ENCODE measurements at regions not wholly inside any gene's neighbourhood (a gene's known extent, or its start where the extent isn't known, plus 50 kb on each side); places are given as distances from the start of the nearest gene placed in this dataset.
A peak's percentile ranks its signal among the peaks of the same experiment; 100 is the strongest.
"Not testable (repeated sequence)": the region's sequence is repeated elsewhere in the genome, so short reads cannot be mapped to it uniquely, and the experiment has no call there.

DNA sequence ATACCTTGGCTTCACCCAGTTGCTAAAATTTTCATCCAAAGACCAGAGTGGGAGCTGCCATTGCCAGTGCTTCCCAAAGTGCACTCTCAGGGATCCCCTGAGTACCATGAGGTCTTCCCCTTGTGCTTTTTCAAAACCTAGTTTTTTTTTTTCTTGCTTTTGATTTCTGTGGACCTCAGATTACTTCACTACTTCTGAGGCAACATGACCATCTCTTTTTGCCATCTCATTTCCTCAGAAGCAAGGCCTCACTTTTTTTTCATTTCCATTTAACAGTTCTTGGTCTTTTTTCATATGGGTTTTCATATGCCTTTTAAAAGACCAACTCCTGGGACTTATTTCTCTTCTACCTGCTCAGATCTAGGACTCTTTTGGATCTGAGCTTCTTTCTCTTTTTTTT, 64.1 kb upstream of the MMS22L start:
- DNase-seq, result no peak

DNA sequence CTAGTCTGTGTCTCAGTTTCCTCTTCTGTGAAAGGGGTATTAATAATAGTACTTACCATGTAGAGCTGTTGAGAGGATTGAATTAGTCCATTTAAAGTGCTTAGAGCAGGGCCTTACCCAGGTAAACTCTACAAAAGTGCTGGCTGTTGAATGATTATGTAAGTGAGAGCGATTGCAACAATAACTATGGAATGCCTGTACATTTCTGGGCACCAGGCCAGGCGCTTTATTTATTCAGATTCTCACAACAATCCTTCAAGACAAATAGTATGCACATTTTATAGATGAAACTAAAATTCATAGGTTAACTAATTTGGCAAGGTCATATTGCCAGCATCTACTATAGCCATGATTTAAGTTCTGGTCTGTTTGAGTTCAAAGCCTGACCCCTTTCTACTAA, 78.3 kb upstream of the MMS22L start:
- DNase-seq, result peak; percentile 1

DNA sequence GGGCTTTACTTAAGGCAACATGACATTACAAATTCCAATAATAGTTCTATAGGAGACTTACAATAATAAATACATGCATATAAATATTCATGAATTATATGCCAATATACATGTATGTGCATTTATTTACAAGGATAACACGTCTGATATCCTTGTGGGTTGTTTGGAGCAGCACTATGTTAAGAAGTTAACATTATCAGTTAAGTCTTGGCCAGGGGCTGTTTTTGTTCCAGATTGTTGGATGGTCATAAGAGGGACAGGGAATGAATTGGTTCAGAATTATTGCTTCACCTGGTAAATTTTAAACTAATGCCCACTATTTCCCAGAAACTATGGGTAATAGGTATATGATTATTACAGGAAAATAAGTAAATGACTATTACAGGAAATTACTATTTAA, 81.3 kb upstream of the MMS22L start:
- DNase-seq, result no peak

DNA sequence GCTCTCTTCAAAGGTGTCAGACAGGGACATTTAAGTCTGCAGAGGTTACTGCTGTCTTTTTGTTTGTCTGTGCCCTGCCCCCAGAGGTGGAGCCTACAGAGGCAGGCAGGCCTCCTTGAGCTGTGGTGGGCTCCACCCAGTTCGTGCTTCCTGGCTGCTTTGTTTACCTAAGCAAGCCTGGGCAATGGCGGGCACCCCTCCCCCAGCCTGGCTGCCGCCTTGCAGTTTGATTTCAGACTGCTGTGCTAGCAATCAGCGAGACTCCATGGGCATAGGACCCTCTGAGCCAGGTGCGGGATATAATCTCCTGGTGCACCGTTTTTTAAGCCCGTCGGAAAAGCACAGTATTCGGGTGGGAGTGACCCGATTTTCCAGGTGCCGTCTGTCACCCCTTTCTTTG, 99.1 kb upstream of the MMS22L start:
- not testable (repeated sequence) for DNase-seq

DNA sequence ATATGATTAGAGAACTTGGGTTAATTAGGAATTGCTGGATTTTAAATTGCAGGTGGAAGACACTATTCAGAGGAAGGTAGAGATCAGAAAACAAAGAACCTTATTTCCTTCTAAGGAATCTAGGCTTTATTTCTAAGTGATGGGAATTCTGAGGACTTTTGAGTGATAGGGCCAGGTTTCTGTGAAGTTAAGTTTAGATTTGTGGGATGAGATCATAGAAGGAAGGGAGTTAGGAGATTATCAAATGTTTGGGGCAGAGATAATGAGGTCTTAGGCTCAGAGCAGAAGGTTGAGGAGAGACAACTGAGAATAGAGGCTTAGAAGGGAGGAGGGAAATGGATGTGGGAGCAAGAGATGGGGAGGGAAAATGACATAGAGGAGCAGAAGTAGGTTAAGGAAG, 109.7 kb upstream of the MMS22L start:
- DNase-seq, result no peak

DNA sequence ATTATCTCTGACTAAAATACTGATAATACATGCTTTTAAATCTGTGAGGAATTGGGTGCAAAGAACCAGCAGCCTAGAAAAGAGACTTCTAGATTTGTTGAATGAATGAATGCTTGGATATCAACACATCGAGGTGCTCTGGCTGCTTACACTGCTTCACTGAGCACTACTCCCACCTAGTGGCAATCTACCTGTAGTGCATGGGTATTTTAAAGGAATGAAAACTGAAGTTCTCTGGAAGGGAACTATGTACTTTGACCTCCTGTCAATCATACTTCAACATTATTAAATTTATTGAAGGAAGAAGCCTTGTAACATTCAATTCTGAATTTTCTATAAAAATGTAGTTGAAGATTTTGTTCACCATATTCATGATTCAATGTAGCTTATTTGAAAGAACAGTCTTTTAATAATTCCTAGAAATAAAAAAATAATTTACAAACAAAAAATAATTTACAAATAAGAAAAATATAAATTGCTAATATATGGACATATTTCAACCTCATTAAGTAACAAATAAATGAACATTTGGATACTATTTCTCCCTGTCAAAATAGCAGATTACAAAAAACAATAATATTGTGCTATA, 111.2 kb upstream of the MMS22L start:
- DNase-seq, result peak; percentile 48

DNA sequence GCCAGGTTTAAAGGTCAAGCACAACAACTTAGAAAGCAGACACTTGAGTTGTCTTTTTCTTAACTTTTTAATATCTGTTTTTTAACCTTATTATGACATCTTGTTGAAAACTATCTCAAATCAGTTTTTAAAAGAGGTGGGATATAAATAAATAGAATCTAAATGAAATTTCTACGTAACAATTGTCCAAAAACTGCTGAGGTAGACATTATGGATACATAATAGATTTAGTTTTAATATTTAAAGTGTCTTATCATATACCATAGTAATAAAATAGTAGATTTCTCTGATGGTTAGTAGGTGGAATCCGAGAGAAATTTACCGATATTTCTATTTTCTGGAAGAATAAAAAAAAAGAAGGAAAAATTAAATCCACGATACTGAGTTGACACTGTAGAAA, 113.9 kb upstream of the MMS22L start:
- no peak for DNase-seq

DNA sequence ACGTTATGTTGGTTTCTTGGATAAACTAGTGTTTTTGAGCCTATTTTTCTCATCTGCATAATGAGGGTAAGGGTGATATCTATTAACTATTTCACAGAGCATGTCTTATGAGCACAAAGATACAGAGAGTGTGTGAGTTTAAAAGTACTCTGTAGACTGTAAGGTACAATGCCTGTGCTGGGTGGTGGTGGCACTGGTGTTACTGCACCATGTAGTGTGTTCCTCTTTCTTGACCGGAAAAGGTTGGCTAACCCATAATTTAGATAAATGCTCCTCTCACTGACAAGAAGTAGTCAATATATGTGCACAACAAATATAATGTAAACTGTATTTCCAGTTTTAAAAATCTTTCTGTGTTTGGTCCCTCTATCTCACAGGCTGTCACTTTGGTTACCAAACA, 116.2 kb upstream of the MMS22L start:
- DNase-seq, result no peak

DNA sequence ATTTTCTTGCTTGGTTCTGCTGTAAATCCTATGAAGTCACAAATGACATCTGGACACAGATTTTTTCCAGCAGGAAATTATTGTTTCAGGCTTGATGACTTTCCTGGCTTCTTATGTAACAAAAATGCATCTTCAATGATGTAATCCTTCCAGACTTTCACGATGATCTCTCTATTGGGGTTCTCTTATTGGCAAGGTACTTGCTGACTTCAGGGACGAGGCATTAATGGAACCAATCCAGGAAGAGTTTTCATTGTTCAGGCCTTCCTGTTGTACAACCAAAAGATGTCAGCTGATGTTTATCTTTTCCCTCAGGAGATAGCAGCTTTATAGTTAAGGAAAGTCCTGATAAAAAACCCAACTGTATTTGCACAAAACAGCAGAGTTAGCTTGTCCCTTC, 118.5 kb upstream of the MMS22L start:
- DNase-seq, result peak; percentile 43

DNA sequence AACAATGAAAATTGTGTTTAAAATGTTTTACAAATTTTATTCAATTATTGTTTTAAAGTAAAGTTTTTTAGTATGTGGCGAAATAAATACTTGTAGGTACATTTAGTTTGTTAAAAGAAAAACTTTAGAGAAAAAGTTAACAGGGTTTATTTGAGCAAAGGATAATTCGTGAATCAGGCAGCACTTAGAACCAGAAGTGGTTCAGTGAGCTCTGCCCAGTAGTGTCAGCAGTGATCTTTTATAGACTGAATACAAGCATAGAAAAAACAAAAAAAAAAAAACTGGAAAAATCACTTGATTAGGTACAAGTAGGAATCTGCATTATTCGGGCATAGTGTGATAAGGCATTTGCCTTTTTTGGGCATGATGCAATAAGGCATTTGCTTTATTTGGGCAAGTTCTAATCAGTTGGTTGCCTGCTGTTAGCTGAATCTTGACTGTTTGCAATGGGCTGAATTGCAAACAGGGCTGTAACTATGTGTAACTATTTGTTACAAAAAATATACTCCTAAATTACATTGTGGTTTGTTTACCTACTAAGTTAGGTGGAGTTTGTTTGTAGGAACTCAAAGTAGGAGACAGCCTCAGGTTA, 122.9 kb upstream of the MMS22L start:
- DNase-seq, result no peak

DNA sequence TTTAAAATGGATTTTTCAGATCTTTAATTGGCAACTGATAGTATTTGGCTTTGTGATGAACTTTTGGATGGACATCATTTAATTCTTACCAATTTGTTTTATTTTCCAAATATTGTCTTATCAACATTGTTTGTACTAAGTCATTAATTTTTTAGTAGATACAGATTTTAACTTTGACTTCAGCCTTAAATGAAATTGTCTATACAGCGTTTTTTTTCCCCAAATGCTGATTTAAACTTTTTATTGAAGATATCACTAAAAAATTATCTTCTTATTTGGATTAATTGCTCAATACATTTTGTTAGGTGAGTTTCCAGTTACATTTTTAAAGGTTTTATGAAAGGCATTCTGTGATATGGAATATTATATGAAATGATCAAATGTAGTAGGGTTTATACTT, 123.6 kb upstream of the MMS22L start:
- no peak for DNase-seq

DNA sequence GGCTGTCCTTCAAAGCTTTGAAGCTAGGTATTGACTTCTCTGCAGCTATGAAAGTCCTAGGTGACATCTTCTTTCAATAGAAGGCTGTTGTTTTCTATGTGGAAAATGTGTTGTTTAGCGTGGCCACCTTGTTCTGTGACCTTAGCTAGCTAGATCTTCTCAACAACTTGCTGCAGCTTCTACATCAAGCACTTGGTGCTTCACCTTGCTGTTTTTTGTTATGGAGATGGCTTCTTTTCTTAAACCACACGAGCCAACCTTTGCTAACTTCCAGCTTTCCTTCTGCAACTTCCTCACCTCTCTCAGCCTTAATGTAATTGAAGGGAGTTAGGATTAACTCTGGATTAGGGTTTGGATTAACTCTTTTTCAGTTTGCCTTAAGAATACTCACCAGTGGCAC, 128.6 kb upstream of the MMS22L start:
- DNase-seq, result no peak

DNA sequence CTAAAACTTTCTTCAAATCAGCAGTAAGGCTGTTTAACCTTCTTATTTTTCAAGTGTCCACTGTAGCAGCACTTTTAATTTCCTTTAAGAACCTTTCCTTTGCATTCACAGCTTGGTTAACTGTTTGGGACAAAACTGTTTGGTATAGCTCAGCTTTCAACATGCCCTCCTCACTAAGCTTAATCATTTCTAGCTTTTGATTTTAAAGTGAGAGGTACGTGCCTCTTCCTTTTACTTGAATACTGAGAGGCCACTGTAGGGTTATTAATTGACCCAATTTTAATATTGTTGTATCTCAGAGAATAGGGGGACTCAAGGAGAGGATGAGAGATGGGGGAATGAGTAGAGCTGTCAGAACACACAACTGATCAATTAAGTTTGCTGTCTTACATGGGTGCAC, 129.5 kb upstream of the MMS22L start:
- no peak for DNase-seq

DNA sequence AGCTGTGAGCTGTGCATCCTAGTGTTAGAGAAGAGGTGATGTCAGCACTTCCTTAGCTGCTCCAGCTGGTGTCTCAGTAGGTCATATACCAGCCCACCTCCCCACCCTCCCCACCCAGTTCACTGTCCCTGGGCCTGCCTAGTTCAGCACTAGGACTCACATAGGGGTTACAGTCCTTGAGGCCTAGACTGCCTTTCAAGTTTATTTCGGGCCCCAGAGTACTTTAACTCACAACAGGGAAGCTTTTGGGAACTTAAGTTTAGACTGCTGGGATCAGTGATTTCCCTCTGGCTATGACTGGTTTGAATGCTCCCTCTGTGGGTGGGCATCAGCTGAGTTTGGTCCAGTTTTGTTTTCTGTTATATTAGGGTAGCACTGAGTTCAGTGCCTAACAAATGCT, 139.2 kb upstream of the MMS22L start:
- DNase-seq, result no peak

DNA sequence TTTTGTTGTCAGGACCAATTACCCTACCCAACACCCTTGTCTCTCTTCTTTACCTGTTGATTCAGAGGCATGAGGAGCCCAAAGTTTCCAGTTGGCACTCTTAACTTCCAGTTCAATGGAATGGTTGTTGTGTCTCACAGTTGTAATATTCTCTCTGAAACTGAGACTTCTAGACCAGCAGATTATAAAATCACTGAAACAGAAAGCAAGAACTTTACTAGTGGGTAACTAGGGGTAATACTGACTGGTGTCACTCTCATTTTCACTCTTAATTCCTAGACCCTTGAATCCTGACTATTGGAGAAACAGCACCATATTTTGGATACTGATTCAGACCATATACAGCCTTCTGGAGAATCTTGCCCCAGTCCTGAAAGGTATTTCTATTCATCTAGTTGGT, 140.2 kb upstream of the MMS22L start:
- no peak for DNase-seq

DNA sequence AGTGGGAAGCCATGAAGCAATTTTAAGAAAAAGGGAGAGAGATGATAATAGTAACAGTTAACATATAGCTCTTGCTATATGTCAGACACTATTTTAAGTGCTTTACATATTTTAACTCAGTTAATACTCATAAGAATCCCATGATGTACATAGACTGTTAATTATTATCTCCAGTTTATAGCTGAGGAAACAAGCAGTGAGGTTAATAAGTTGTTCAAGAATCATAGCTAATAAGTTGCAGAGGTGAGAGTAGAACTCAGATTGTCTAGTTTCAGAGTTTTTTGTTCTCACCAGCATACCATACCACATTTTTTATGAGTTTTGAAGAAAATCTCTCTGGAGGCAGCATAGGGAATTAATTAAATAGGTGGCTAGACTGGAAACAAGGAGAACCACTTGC, 144.6 kb upstream of the MMS22L start:
- DNase-seq, result no peak

DNA sequence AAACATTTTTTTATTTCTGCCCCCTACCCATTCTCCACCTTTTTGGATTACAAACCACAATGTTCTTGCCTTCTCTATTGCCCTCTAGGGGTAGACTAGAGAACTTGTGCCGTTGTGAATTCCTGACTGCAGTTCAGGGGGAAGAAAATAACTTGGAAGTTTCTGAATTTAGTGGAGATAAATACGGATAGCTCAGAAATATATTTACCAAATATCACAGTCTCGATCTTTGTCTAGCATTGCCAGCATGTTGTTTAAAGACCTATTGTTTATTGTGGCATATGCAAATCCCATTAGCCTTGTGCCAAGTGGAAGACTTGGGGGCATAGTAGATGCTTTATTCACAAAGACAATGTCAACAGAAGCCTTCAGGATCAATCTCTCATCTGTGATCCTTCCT, 154.1 kb upstream of the MMS22L start:
- DNase-seq, result peak; percentile 9

DNA sequence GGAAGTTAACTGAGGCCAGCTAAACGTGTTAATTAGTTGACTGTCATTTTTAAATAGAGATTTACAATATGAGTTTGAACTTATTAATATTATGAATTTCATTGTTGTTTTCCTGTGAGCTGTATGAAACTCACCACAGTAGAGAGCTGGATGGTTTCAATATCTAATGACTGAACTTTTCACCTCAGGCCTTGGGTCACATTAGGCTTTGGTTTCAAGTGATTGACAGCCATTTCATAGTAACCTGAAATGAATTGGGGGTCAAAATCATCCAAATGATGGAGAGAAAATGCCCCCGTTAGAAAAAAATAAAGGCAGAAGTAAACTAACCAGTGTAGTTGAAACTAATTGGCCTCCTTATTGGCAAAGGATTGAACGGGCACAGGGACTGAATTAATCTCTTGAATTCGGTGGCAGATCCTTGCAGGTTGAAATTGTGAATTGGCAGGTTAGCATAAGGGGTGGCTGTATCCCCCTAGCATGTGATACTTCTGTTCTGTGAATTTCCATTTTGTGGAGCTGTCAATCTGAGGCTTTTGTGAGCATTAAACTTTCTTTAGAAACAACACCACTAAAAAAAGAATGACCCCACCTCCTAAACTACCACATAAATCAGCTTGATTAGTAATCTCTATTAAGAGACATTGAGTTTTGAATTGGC, 155.1 kb upstream of the MMS22L start:
- no peak for DNase-seq

DNA sequence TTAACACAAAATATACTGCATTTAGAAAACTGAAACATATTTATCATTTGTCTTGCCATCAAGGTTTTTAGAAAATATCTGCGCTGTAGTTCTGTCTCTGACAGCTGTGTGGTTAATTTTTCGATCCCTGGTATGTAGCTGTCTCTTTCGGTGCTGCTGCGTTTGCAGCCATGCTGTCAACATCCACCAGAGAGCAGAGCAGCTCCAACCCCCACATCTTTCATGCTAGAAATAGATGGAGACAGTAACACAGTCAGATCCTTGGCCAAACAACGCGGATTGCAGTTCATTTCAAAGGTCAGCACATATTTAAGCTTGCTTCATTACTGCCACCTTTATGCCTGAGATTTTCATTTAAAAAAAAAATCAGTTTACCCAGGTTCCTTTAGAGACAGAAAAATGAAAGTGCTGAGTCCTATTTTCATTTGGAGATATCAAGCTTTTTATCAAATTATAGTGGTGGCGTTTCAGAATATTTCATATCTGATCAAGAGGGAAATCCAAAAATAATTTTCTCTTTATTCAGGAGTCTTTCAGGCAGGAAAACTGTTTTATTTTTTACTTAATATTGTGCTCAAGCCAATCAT, 157.7 kb upstream of the MMS22L start:
- DNase-seq, result peak; percentile 47

DNA sequence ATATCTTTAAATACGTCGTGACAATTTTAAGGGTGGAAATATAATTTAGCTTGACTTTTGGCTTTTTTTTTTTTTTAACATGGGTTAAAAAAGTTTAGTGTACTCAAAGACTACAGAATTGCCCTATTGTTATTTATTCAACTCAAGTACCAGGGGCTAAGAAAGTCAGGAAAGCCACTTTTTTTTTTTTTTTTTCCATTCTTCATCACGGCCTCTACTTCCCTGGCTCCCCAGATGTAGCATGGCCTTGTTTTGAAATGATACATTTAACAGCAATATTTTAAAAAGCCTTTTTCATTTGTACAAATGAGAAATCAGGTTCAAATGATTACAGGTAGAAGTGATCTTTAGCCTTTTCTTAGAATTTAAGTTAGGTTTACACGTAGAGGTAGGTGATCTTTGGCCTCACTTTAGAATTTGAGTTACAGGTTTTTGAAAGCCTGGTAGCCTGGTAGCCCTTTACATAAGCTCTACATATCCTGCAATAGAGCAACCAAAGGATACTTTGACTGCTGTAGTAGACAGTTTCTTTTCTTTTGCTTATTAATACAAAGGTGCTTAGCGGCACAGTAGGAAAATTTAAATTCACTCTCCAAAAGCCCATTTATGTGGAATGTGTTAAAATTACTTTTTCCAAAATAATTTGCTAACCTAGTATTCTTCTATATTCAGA, 160.5 kb upstream of the MMS22L start:
- no peak for DNase-seq

DNA sequence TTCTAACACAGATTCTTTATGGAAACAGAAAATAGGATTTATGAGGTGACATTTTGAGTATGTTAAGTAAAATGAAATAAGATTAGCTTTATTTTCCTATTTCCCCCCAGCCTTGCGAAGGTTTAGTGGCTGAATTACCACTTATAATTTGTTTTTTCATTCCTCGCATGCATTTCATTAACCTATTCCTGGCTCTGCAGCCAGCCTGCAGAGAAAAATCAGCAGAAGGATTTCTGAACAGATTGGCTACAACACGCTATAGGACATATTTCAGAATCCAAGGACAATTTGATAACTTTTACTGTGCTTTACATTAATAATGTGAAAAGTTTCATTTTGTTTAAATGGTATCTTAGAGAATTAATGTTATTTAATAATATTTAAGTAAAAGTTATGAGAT, 162.4 kb upstream of the MMS22L start:
- no peak for DNase-seq

DNA sequence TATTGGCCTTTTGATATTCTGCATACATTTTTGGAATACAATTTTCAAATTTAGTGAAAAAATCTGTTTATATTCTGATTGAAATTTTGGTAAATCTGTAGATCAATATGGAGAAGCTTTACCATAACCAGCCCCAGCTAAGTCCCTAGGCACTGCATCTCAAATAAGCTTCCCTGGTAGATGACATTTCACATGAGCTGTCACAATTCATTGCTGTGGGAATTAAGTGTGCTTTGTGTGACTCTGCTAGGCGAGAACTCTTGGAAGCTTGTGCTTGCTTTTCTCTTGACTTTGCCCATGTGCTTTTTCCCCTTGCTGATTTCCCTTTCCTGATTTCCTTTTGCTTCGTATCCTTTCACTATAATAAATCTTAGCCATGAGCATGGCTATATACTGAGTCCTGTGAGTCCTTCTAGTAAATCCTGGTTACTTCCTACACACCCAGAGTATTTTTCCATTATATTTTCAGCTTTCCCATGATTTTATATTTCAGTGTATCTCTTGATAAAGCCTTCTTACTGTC, 166.5 kb upstream of the MMS22L start:
- DNase-seq, result no peak

DNA sequence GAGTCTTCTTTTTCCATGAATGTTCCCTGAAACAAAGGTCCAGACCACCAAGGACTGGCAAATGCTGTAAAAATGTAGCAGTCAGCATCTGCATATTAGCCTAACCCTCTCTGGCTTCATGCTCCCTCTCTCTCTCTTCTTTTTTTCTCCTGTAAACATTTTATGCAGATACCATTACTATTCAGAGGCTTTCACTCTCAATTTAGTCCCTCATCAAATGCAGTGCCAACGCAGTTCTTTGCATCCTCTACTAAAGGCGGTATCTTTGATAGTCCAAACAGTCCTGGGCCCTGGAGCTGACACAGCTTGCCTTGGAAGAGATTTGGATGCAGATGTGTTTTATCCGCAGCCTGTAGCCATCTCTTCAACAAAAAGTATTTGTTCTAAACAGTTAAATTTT, 167.1 kb upstream of the MMS22L start:
- DNase-seq, result no peak

DNA sequence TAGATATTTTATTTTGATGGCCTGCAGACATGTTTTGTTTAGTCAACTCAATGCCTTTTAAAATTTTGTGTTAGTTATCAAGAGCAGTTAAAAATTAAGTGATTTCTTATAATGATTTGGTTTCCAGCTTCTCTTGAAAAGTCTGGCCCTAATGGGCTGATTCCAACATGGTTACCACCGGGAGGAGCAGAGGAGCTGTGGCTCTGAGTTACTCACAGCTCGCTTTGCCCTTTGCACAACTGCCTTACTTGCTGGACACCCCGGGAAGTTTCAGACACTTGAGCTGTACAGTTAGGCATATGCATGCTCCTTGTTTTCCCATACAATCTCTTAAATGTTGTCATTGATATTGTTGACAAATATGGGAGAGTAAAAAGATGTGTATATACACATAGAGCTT, 173.1 kb upstream of the MMS22L start:
- DNase-seq, result no peak

Measured in fibroblast of skin of right biceps (primary cell).